ENCODE measurements at regions not wholly inside any gene's neighbourhood (a gene's known extent, or its start where the extent isn't known, plus 50 kb on each side); places are given as distances from the start of the nearest gene placed in this dataset.

GRCh38 chr5:93342563-93343061 is 238.4 kb downstream of the NR2F1-AS1 start:
- TF ChIP-seq CTCF (conservative IDR thresholded peaks at IDR 0.05; ENCODE audit: low read length) (no peak), EZH2phosphoT487 (IDR thresholded peaks at IDR 0.05; ENCODE audit: borderline replicate concordance, low read depth, low read length) (no peak)
- no peaks in the 10 kb centered on the region for H3K79me2 ChIP-seq (ENCODE audit: insufficient read depth, low read depth, low read length)
- ChIA-PET POLR2A (no interaction called here), CTCF (ENCODE audit: unreplicated experiment) (no interaction called here)
- H3K9me3 ChIP-seq (ENCODE audit: low read length), result no peaks in the 10 kb centered on the region
- no TSS peak for BruUV-seq (replicated peaks)
- H3K27ac ChIP-seq (ENCODE audit: low read depth, low read length, poor library complexity, severe bottlenecking), result no peak overlapping the region
- H2AFZ ChIP-seq (ENCODE audit: low read length), result no peak overlapping the region
- no peak overlapping the region for H3K4me3 ChIP-seq (ENCODE audit: low read depth, low read length, poor library complexity, severe bottlenecking)
- no peak overlapping the region for H3K4me2 ChIP-seq (ENCODE audit: low read length)
- intact Hi-C loops (cut with micrococcal nuclease; ENCODE audit: unreplicated experiment), result no loop called here
- no peak for DNase-seq (ENCODE audit: low spot score)
- no peaks in the 10 kb centered on the region for H3K9me2 ChIP-seq (ENCODE audit: insufficient read depth, low read length)
- no peaks in the 10 kb centered on the region for H3K4me1 ChIP-seq (ENCODE audit: insufficient read depth, low read length, poor library complexity, severe bottlenecking)
- H4K20me1 ChIP-seq (ENCODE audit: insufficient read depth, low read length), result no peaks in the 10 kb centered on the region
- H3K36me3 ChIP-seq (ENCODE audit: insufficient read depth, low read length), result no peaks in the 10 kb centered on the region

GRCh38 chr5:93340881-93341280 is 240.1 kb downstream of the NR2F1-AS1 start:
- BruUV-seq (replicated peaks), result no TSS peak
- no peak overlapping the region for H3K4me3 ChIP-seq (ENCODE audit: low read depth, low read length, poor library complexity, severe bottlenecking)
- H3K27ac ChIP-seq (ENCODE audit: low read depth, low read length, poor library complexity, severe bottlenecking), result no peak overlapping the region
- no peaks in the 10 kb centered on the region for H3K9me3 ChIP-seq (ENCODE audit: low read length)
- intact Hi-C loops (cut with micrococcal nuclease; ENCODE audit: unreplicated experiment), result no loop called here
- no peaks in the 10 kb centered on the region for H3K4me1 ChIP-seq (ENCODE audit: insufficient read depth, low read length, poor library complexity, severe bottlenecking)
- H3K9me2 ChIP-seq (ENCODE audit: insufficient read depth, low read length), result no peaks in the 10 kb centered on the region
- no peaks in the 10 kb centered on the region for H3K79me2 ChIP-seq (ENCODE audit: insufficient read depth, low read depth, low read length)
- no peak overlapping the region for H3K4me2 ChIP-seq (ENCODE audit: low read length)
- POLR2A ChIA-PET, result interaction anchor here (0.6 to 0.8 kb wide), 3 partner anchors 45 to 1742 kb away, joined by 3 to 4 read pairs (median 4); no protein-coding TSS in a partner anchor
- no peaks in the 10 kb centered on the region for H3K36me3 ChIP-seq (ENCODE audit: insufficient read depth, low read length)
- H2AFZ ChIP-seq (ENCODE audit: low read length), result no peak overlapping the region
- DNase-seq (ENCODE audit: low spot score), result no peak
- TF ChIP-seq CTCF (conservative IDR thresholded peaks at IDR 0.05; ENCODE audit: low read length), result no peak
- TF ChIP-seq EZH2phosphoT487 (IDR thresholded peaks at IDR 0.05; ENCODE audit: borderline replicate concordance, low read depth, low read length), result no peak
- no peaks in the 10 kb centered on the region for H4K20me1 ChIP-seq (ENCODE audit: insufficient read depth, low read length)
- CTCF ChIA-PET (ENCODE audit: unreplicated experiment), result no interaction called here

DNA sequence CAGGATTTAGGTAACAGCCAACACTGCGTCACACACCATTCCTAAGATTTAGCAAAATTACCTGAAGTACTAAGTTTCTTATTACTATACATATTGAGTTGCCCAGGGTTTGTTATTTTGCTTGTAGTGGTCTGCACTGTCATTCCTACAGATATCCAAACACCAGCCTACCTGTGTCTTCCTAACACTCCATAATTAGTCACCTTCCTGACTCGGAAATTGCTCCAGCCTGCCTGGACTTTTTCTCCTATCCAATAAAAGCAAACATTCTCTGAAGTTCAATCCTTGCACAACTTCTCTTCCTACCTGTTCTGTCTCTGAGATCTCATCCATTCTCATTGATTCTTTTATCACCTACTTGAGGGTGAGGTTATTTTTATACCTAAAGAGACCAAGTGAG is 243.9 kb downstream of the NR2F1-AS1 start:
- ChIA-PET POLR2A (no interaction called here), CTCF (ENCODE audit: unreplicated experiment) (no interaction called here)
- Histone ChIP-seq H3K36me3 (ENCODE audit: insufficient read depth, low read length) (no peaks in the 10 kb centered on the region), H3K4me3 (ENCODE audit: low read depth, low read length, poor library complexity, severe bottlenecking) (no peak overlapping the region), H3K9me3 (ENCODE audit: low read length) (no peaks in the 10 kb centered on the region), H3K9me2 (ENCODE audit: insufficient read depth, low read length) (no peaks in the 10 kb centered on the region), H3K27ac (ENCODE audit: low read depth, low read length, poor library complexity, severe bottlenecking) (no peak overlapping the region), H3K79me2 (ENCODE audit: insufficient read depth, low read depth, low read length) (no peaks in the 10 kb centered on the region), H4K20me1 (ENCODE audit: insufficient read depth, low read length) (no peaks in the 10 kb centered on the region), H3K4me1 (ENCODE audit: insufficient read depth, low read length, poor library complexity, severe bottlenecking) (no peaks in the 10 kb centered on the region), H3K4me2 (ENCODE audit: low read length) (no peak overlapping the region), H2AFZ (ENCODE audit: low read length) (no peak overlapping the region)
- DNase-seq (ENCODE audit: low spot score), result no peak
- TF ChIP-seq CTCF (conservative IDR thresholded peaks at IDR 0.05; ENCODE audit: low read length) (no peak), EZH2phosphoT487 (IDR thresholded peaks at IDR 0.05; ENCODE audit: borderline replicate concordance, low read depth, low read length) (no peak)
- intact Hi-C loops (cut with micrococcal nuclease; ENCODE audit: unreplicated experiment), result no loop called here
- no TSS peak for BruUV-seq (replicated peaks)

All from OCI-LY7 (cell line).